Large intestine (tissue), 3 donors: ENCODE measurements at regions not wholly inside any gene's neighbourhood (a gene's known extent, or its start where the extent isn't known, plus 50 kb on each side); places are given as distances from the start of the nearest gene placed in this dataset.

Experiments used
- DNase-seq, 2 donors: peaks; one replicate each; pipeline versions ENCODE4 v3.0.0 to v3.0.0-alpha.2; 2013
- H3K27ac ChIP-seq: one replicate; pipeline ENCODE4 v1.5.1; 2013; ENCODE audit warnings: low read length
- H3K27me3 ChIP-seq: 2 replicates; pipeline ENCODE4 v1.6.1; 2013; ENCODE audit warnings: low read length; ENCODE audit not compliant: control insufficient read depth, insufficient read depth
- H3K36me3 ChIP-seq: 2 replicates; pipeline ENCODE4 v1.6.1; 2013; ENCODE audit warnings: low read length; ENCODE audit not compliant: control insufficient read depth, insufficient read depth
- H3K4me1 ChIP-seq: one replicate; pipeline ENCODE4 v1.6.1; 2013; ENCODE audit warnings: low read length; ENCODE audit not compliant: control insufficient read depth, insufficient read depth
- H3K4me3 ChIP-seq: one replicate; pipeline ENCODE4 v1.5.1; 2013; ENCODE audit warnings: low read length
- H3K9me3 ChIP-seq: one replicate; pipeline ENCODE4 v1.6.1; 2013; ENCODE audit warnings: mild to moderate bottlenecking, low read depth, low read length, moderate library complexity; ENCODE audit not compliant: control insufficient read depth
- WGBS: methylation state at CpG from one replicate; pipeline ENCODE4 v1.1.5; 2013; ENCODE audit warnings: low lambda C conversion rate; ENCODE audit not compliant: insufficient coverage; 5-methylcytosine and 5-hydroxymethylcytosine counted together

GRCh38 chr9:11713077-11713476, 980.1 kb upstream of the TYRP1 start:
- Histone ChIP-seq H3K36me3 (no peaks in the 10 kb centered on the region), H3K4me1 (no peaks in the 10 kb centered on the region), H3K9me3 (no peaks in the 10 kb centered on the region), H3K27ac (no peak overlapping the region), H3K4me3 (no peak overlapping the region), H3K27me3 (no peaks in the 10 kb centered on the region)
- no peak for DNase-seq
- 83% methylated on average over 1 of the region's 2 CpGs for WGBS

GRCh38 chr9:11722957-11723356, 970.2 kb upstream of the TYRP1 start:
- no peak for DNase-seq
- no peaks in the 10 kb centered on the region for H3K9me3 ChIP-seq
- H3K4me3 ChIP-seq = no peak overlapping the region
- H3K27ac ChIP-seq = no peak overlapping the region
- H3K36me3 ChIP-seq = no peaks in the 10 kb centered on the region
- no CpG with 5 or more reads among the region's 3 CpGs for whole genome bisulfite sequencing
- H3K4me1 ChIP-seq = no peaks in the 10 kb centered on the region
- H3K27me3 ChIP-seq = no peaks in the 10 kb centered on the region

DNA sequence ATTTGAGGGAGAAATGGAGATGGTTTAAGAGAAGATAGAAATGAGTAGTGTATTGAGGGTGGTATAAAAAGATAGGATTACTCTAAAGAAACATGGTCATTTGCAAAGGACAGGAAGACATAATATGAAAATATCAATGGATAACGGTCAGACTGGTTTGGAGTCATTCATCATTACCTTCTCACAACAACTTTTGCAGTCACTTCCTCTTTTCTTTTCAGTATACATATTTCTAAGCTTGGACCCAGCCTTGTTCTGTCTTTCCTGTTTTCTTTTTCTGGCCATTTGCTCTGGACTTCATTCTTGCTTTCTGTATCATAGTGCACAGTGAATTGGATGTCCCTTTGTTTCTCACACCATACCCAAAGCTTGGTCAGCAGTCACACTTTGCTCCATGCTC, 966.5 kb upstream of the TYRP1 start:
- 91% methylated on average over 1 of the region's 1 CpG for WGBS
- H3K9me3 ChIP-seq = no peaks in the 10 kb centered on the region
- H3K27me3 ChIP-seq = no peaks in the 10 kb centered on the region
- no peak for DNase-seq
- H3K4me1 ChIP-seq = no peaks in the 10 kb centered on the region
- H3K36me3 ChIP-seq = no peaks in the 10 kb centered on the region
- H3K27ac ChIP-seq = no peak overlapping the region
- H3K4me3 ChIP-seq = no peak overlapping the region

DNA sequence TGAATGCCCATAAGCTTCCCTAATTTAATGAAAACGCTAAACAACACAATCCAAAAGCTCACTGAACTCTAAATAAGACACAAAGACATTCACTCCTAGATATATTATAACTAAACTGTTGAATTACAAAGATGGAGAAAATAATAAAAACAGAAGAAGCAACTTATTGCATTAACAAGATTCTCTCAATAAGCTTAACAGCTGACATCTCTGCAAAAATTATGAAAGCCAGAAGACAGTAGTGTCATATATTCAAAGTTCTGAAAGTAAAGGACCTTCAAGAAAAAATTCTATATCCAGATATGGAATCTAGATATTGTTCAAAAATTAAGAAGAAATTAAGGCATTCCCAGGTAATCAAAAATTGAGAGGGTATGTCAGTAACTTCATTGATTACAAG, 957.8 kb upstream of the TYRP1 start:
- Histone ChIP-seq H3K9me3 (peaks cover 8% of the 10 kb centered on the region), H3K27ac (no peak overlapping the region), H3K36me3 (no peaks in the 10 kb centered on the region), H3K4me1 (no peaks in the 10 kb centered on the region), H3K4me3 (no peak overlapping the region), H3K27me3 (no peaks in the 10 kb centered on the region)
- no peak for DNase-seq
- WGBS = no CpG with 5 or more reads among the region's 1 CpG

DNA sequence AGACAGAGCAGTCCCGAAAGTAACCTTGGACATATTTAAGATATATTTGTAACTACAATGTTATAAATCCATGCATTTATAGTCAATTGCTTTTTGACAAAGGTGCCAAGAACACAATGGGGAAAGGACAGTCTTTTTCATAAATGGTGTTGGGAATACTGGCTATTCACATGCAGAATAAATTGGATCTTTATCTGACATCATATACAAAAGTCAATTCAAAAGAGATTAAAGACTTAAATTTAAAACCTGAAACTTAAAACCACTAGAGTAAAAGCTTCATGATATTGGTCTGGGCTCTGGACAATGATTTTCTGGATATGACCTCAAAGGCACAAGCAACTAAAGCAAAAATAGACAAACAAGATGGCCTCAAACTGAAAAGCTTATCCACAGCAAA, 950.7 kb upstream of the TYRP1 start:
- Histone ChIP-seq H3K4me1 (no peaks in the 10 kb centered on the region), H3K4me3 (no peak overlapping the region), H3K9me3 (no peaks in the 10 kb centered on the region), H3K27me3 (no peaks in the 10 kb centered on the region), H3K27ac (no peak overlapping the region), H3K36me3 (no peaks in the 10 kb centered on the region)
- no peak for DNase-seq
- no CpG with 5 or more reads among the region's 1 CpG for WGBS

DNA sequence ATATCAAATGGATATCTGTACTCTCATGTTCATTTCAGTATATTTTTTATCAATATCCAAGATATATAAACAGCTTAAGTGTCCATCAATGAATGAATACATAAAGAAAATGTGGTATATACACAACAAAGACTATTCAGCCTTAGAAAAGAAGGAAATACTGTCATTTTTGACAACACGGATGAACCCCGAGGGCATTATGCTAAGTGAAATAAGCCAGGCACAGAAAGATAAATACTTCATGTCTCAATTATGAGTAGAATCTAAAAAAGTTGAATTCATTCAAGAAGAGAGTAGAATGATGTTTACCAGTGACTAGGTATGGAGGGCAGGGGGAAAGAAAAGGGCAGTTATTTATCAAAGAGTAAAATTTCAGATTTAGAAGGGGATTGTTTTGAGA, 949.8 kb upstream of the TYRP1 start:
- no peak overlapping the region for H3K27ac ChIP-seq
- H3K4me1 ChIP-seq = no peaks in the 10 kb centered on the region
- H3K36me3 ChIP-seq = no peaks in the 10 kb centered on the region
- no peaks in the 10 kb centered on the region for H3K27me3 ChIP-seq
- no CpG with 5 or more reads among the region's 2 CpGs for WGBS
- H3K4me3 ChIP-seq = no peak overlapping the region
- no peaks in the 10 kb centered on the region for H3K9me3 ChIP-seq
- no peak for DNase-seq

GRCh38 chr9:11749396-11749795, 943.8 kb upstream of the TYRP1 start:
- no CpG with 5 or more reads among the region's 2 CpGs for WGBS
- DNase-seq = no peak
- no peaks in the 10 kb centered on the region for H3K36me3 ChIP-seq
- H3K27ac ChIP-seq = no peak overlapping the region
- H3K4me3 ChIP-seq = no peak overlapping the region
- H3K27me3 ChIP-seq = no peaks in the 10 kb centered on the region
- no peaks in the 10 kb centered on the region for H3K4me1 ChIP-seq
- H3K9me3 ChIP-seq = no peaks in the 10 kb centered on the region

DNA sequence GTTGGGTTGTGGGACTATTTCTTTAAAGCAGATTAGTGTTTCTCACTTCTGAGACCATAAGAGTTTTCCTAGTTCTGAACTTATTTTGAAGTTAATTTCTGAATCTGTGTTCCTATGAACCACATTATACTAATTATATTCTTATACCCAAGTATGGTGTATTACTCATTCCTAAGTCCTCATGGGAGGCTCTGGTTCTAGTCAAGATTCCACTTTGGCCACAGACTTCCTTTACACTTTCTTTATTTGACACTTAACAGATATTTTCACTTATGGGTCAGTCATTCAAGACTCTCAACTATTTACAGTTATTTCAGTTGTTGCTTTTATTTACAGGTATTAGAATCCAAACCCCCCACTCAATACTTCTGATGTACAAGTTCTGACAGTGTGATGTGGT, 937.2 kb upstream of the TYRP1 start:
- H3K4me3 ChIP-seq = no peak overlapping the region
- no peaks in the 10 kb centered on the region for H3K4me1 ChIP-seq
- no peaks in the 10 kb centered on the region for H3K9me3 ChIP-seq
- H3K27me3 ChIP-seq = no peaks in the 10 kb centered on the region
- H3K36me3 ChIP-seq = no peaks in the 10 kb centered on the region
- no peak overlapping the region for H3K27ac ChIP-seq
- no peak for DNase-seq

DNA sequence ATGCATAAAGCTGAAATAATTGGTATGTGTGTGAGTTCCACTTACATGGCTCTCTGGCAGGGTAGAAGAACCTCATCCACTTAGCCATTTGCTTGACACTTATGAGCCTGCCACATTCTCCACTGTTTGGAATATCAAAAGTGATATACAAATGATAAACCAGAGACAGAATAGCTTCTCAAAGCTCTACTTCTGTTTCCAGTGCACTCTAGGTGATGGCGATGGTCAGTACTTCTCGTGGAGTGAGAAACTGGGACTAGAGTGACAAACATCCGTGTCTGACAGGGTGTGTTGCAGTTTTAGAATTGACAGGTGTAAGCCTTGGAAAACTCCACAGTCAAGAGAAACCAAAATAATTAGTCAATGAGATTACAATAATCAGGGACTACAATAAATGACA, 935.8 kb upstream of the TYRP1 start:
- no CpG with 5 or more reads among the region's 3 CpGs for WGBS
- Histone ChIP-seq H3K9me3 (no peaks in the 10 kb centered on the region), H3K27me3 (no peaks in the 10 kb centered on the region), H3K4me3 (no peak overlapping the region), H3K36me3 (no peaks in the 10 kb centered on the region), H3K4me1 (no peaks in the 10 kb centered on the region), H3K27ac (no peak overlapping the region)
- DNase-seq = no peak

DNA sequence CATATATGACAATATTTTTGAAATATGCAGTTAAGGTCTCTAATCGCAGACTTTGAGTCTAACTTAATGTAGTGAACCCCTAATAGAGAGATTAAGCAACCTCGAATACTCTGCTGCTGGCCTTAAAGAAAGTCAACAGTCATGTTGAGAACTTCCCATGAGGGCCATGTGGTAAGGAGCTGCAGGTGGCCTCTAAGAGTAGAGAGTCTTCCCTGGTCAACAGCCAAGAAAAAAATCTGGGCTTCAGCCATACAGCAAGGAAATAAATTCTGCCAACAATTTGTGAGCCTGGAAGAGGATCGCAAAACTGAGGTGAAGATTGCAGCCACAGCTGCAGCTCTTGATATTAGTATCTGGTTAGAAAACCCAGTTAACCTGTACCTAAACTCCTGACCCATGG, 935.2 kb upstream of the TYRP1 start:
- no peak for DNase-seq
- H3K27me3 ChIP-seq = no peaks in the 10 kb centered on the region
- H3K36me3 ChIP-seq = no peaks in the 10 kb centered on the region
- H3K4me1 ChIP-seq = no peaks in the 10 kb centered on the region
- no peak overlapping the region for H3K4me3 ChIP-seq
- H3K27ac ChIP-seq = no peak overlapping the region
- 100% methylated on average over 1 of the region's 3 CpGs for WGBS
- H3K9me3 ChIP-seq = no peaks in the 10 kb centered on the region

DNA sequence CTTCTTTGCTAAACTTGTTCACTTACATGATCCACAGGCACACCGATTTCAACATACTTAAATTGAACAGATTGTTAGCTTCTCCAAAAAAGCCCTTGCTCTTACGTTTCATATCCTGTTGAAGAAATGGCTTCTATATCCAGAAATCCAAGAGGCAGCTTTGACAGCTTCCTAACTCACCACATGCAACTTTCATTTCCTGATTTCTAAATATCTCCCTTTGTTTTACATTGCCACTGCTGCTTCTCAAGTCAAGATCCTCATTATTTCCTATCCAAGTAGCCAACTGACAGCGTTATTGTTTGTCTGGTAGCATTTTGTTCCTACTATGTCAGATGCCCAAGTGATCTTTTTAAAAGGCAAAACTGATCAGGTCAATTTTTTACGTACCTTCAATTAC, 913.2 kb upstream of the TYRP1 start:
- Histone ChIP-seq H3K27me3 (no peaks in the 10 kb centered on the region), H3K27ac (no peak overlapping the region), H3K9me3 (no peaks in the 10 kb centered on the region), H3K4me3 (no peak overlapping the region), H3K36me3 (no peaks in the 10 kb centered on the region), H3K4me1 (no peaks in the 10 kb centered on the region)
- 100% methylated on average over 2 of the region's 4 CpGs for WGBS
- no peak for DNase-seq
